HepG2 (cell line): ENCODE measurements at regions not wholly inside any gene's neighbourhood (a gene's known extent, or its start where the extent isn't known, plus 50 kb on each side); places are given as distances from the start of the nearest gene placed in this dataset.

ENCODE experiments used
- ARNTL ChIP-seq: sonication (generic); formaldehyde crosslinking; IDR thresholded peaks from 2 replicates; pipeline ENCODE4 v1.4.0; 2020; ENCODE audit warnings: mild to moderate bottlenecking, missing genetic modification reagents
- ELF1 ChIP-seq: sonication (generic); formaldehyde crosslinking; IDR thresholded peaks from 2 replicates; pipeline ENCODE4 v1.4.0; 2020; ENCODE audit warnings: missing genetic modification reagents
- HMGA1 ChIP-seq: sonication (generic); formaldehyde crosslinking; conservative IDR thresholded peaks from 2 replicates; pipeline ENCODE4 v1.4.0; 2020; ENCODE audit warnings: missing genetic modification reagents
- JDP2 ChIP-seq: sonication (generic); formaldehyde crosslinking; IDR thresholded peaks from 2 replicates; pipeline ENCODE4 v1.8.1; 2022; ENCODE audit warnings: missing genetic modification reagents, borderline replicate concordance
- MED1 ChIP-seq: sonication (generic); formaldehyde crosslinking; IDR thresholded peaks from 2 replicates; pipeline ENCODE4 v1.4.0; 2020; ENCODE audit warnings: missing genetic modification reagents
- MXI1 ChIP-seq: IDR thresholded peaks from 3 replicates; pipeline ENCODE4 v1.6.1; 2012; ENCODE audit warnings: low read depth, low read length, inconsistent platforms, borderline replicate concordance
- PCBP1 ChIP-seq: fragments of 200-400 bp; formaldehyde crosslinking; IDR thresholded peaks from 2 replicates; pipeline ENCODE4 v1.6.1; 2017; ENCODE audit warnings: mild to moderate bottlenecking, low read depth, low read length, borderline replicate concordance
- RARA ChIP-seq: IDR thresholded peaks from 2 replicates; pipeline ENCODE4 v1.6.1; 2016; ENCODE audit warnings: missing genetic modification reagents, missing compliant biosample characterization
- RBAK ChIP-seq: sonication (generic); formaldehyde crosslinking; IDR thresholded peaks from 2 replicates; pipeline ENCODE4 v1.5.1; 2020; ENCODE audit warnings: mild to moderate bottlenecking, missing genetic modification reagents
- REXO4 ChIP-seq: sonication (generic); formaldehyde crosslinking; IDR thresholded peaks from 2 replicates; pipeline ENCODE4 v1.8.0; 2022; ENCODE audit warnings: missing genetic modification reagents, mild to moderate bottlenecking, borderline replicate concordance
- RFX1 ChIP-seq: fragments of 450-650 bp; IDR thresholded peaks from 2 replicates; pipeline ENCODE4 v1.6.1; 2017
- SRSF9 ChIP-seq: fragments of 200-400 bp; formaldehyde crosslinking; IDR thresholded peaks from 2 replicates; pipeline ENCODE4 v1.6.1; 2018; ENCODE audit warnings: borderline replicate concordance, mild to moderate bottlenecking, low read depth, low read length; ENCODE audit not compliant: insufficient read depth, poor library complexity, severe bottlenecking
- TBL1XR1 ChIP-seq: fragments of 150-350 bp; IDR thresholded peaks from 2 replicates; pipeline ENCODE4 v1.6.1; 2014; ENCODE audit warnings: borderline replicate concordance, low read length; ENCODE audit not compliant: partially characterized antibody
- ZFP91 ChIP-seq: sonication (generic); formaldehyde crosslinking; IDR thresholded peaks from 2 replicates; pipeline ENCODE4 v1.9.0; 2022; ENCODE audit warnings: missing genetic modification reagents, mild to moderate bottlenecking, borderline replicate concordance
- ZNF383 ChIP-seq: sonication (generic); formaldehyde crosslinking; IDR thresholded peaks from 2 replicates; pipeline ENCODE4 v1.4.0; 2020; ENCODE audit warnings: missing genetic modification reagents, mild to moderate bottlenecking, borderline replicate concordance
- ZNF660 ChIP-seq: sonication (generic); formaldehyde crosslinking; IDR thresholded peaks from 2 replicates; pipeline ENCODE4 v1.5.1; 2020; ENCODE audit warnings: mild to moderate bottlenecking, low read depth, missing genetic modification reagents, borderline replicate concordance
- ZNF782 ChIP-seq: sonication (generic); formaldehyde crosslinking; IDR thresholded peaks from 2 replicates; pipeline ENCODE4 v1.4.0; 2020; ENCODE audit warnings: missing genetic modification reagents, mild to moderate bottlenecking, borderline replicate concordance
- TF ChIP-seq, protein P1 (sequence below): IDR thresholded peaks from 2 replicates; pipeline ENCODE4 v1.6.1; 2018; ENCODE audit warnings: missing genetic modification reagents
- TF ChIP-seq, protein P2 (sequence below): sonication (generic); formaldehyde crosslinking; IDR thresholded peaks from 2 replicates; pipeline ENCODE4 v1.5.0; 2020; ENCODE audit warnings: mild to moderate bottlenecking, missing genetic modification reagents
- TF ChIP-seq, protein P3 (sequence below): IDR thresholded peaks from 2 replicates; pipeline ENCODE4 v1.6.1; 2016; ENCODE audit warnings: low read depth, missing genetic modification reagents, missing compliant biosample characterization

DNA sequence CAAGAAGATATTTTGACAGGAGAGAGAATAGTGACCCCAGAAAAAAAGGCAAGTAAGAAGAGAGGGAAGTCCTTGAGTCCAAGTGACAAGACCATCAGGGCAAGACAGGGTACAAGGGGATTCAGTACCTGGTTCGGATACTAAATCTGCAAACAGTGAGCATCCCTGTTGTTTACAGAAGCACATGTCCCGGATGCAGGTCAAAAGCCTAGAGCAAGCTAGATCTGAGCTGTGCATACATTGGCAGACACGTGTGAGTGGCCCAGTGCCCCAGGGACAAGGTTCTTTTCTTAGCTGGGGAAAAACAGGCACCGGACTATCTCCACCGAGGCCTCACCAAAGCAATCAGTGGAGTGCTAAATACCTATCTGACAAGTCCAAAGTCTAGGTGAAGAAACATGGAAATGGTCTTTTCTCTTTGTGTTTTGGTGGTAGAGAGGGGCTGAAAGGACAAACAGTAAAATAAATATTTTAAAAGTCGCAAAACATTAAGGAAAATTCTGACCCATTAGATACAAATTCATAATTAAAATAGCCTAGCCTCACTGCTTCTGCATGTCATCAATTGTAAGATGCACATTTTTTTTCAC is 165.2 kb downstream of the SUCLG1 start (continued):
- TF ChIP-seq ZNF383 (CRISPR knock-in tag) = no peak; the same call in 1 of the 2 replicates
- TF ChIP-seq RARA (CRISPR knock-in tag) = peak; percentile 91
- TF ChIP-seq ARNTL (CRISPR knock-in tag) = peak; percentile 99
- peak; percentile 84 for TF ChIP-seq RBAK (CRISPR knock-in tag)
- no peak for TF ChIP-seq HMGA1 (CRISPR knock-in tag)
- TF ChIP-seq, protein P1, sequence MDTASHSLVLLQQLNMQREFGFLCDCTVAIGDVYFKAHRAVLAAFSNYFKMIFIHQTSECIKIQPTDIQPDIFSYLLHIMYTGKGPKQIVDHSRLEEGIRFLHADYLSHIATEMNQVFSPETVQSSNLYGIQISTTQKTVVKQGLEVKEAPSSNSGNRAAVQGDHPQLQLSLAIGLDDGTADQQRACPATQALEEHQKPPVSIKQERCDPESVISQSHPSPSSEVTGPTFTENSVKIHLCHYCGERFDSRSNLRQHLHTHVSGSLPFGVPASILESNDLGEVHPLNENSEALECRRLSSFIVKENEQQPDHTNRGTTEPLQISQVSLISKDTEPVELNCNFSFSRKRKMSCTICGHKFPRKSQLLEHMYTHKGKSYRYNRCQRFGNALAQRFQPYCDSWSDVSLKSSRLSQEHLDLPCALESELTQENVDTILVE (CRISPR knock-in tag) = peak; percentile 91
- no peak for TF ChIP-seq RFX1
- no peak for TF ChIP-seq REXO4 (CRISPR knock-in tag)
- TF ChIP-seq, protein P2, sequence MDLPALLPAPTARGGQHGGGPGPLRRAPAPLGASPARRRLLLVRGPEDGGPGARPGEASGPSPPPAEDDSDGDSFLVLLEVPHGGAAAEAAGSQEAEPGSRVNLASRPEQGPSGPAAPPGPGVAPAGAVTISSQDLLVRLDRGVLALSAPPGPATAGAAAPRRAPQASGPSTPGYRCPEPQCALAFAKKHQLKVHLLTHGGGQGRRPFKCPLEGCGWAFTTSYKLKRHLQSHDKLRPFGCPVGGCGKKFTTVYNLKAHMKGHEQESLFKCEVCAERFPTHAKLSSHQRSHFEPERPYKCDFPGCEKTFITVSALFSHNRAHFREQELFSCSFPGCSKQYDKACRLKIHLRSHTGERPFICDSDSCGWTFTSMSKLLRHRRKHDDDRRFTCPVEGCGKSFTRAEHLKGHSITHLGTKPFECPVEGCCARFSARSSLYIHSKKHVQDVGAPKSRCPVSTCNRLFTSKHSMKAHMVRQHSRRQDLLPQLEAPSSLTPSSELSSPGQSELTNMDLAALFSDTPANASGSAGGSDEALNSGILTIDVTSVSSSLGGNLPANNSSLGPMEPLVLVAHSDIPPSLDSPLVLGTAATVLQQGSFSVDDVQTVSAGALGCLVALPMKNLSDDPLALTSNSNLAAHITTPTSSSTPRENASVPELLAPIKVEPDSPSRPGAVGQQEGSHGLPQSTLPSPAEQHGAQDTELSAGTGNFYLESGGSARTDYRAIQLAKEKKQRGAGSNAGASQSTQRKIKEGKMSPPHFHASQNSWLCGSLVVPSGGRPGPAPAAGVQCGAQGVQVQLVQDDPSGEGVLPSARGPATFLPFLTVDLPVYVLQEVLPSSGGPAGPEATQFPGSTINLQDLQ = no peak
- peak; percentile 97 for TF ChIP-seq MED1
- no peak for TF ChIP-seq SRSF9
- TF ChIP-seq TBL1XR1 = peak; percentile 89
- TF ChIP-seq ZFP91 = peak; percentile 64
- TF ChIP-seq JDP2 (CRISPR knock-in tag) = no peak
- TF ChIP-seq ELF1 (CRISPR knock-in tag) = peak; percentile 65
- TF ChIP-seq MXI1 = peak; percentile 85; the same call in 1 of the 3 replicates
- no peak for TF ChIP-seq ZNF660 (CRISPR knock-in tag)
- no peak; the same call in 1 of the 2 replicates for TF ChIP-seq ZNF782
- TF ChIP-seq PCBP1 = no peak
- TF ChIP-seq, protein P3, sequence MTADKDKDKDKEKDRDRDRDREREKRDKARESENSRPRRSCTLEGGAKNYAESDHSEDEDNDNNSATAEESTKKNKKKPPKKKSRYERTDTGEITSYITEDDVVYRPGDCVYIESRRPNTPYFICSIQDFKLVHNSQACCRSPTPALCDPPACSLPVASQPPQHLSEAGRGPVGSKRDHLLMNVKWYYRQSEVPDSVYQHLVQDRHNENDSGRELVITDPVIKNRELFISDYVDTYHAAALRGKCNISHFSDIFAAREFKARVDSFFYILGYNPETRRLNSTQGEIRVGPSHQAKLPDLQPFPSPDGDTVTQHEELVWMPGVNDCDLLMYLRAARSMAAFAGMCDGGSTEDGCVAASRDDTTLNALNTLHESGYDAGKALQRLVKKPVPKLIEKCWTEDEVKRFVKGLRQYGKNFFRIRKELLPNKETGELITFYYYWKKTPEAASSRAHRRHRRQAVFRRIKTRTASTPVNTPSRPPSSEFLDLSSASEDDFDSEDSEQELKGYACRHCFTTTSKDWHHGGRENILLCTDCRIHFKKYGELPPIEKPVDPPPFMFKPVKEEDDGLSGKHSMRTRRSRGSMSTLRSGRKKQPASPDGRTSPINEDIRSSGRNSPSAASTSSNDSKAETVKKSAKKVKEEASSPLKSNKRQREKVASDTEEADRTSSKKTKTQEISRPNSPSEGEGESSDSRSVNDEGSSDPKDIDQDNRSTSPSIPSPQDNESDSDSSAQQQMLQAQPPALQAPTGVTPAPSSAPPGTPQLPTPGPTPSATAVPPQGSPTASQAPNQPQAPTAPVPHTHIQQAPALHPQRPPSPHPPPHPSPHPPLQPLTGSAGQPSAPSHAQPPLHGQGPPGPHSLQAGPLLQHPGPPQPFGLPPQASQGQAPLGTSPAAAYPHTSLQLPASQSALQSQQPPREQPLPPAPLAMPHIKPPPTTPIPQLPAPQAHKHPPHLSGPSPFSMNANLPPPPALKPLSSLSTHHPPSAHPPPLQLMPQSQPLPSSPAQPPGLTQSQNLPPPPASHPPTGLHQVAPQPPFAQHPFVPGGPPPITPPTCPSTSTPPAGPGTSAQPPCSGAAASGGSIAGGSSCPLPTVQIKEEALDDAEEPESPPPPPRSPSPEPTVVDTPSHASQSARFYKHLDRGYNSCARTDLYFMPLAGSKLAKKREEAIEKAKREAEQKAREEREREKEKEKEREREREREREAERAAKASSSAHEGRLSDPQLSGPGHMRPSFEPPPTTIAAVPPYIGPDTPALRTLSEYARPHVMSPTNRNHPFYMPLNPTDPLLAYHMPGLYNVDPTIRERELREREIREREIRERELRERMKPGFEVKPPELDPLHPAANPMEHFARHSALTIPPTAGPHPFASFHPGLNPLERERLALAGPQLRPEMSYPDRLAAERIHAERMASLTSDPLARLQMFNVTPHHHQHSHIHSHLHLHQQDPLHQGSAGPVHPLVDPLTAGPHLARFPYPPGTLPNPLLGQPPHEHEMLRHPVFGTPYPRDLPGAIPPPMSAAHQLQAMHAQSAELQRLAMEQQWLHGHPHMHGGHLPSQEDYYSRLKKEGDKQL (CRISPR knock-in tag) = peak; percentile 94
